ENCODE measurements at regions not wholly inside any gene's neighbourhood (a gene's known extent, or its start where the extent isn't known, plus 50 kb on each side); places are given as distances from the start of the nearest gene placed in this dataset.

DNA sequence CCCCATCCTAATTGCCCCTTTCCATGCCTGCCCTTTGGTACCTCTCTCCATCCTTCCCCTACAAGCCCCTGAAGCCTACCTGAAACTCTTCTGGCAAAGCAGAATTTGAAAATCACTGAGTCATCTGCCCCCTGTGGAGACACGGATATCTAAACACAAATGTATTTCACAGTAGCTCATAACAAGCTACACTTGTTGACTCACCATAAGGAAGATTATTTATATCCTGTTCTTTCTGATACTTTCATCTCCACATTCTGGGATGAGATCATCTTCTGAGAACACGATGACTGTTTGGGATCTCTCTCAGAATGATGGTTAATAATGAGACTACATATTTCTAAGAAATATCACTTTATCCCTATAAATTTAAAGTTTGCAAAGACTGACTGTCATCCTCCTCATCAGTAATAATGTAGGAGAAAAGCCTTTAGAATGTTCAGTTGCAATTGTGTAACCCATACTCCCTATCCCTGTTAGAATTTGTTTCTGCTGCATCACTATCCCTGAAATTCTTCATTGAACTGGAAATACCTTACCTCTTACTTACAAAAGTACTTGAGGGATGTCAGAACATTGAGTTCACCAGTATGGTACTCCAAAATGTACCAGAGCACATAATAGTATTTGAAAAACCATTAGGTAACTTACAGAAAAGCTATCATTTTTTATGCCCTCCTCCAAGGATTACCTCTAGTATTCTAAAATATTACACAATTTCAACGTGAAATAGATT lies 116.1 kb upstream of the IL12A start:
- TF ChIP-seq, protein P1, sequence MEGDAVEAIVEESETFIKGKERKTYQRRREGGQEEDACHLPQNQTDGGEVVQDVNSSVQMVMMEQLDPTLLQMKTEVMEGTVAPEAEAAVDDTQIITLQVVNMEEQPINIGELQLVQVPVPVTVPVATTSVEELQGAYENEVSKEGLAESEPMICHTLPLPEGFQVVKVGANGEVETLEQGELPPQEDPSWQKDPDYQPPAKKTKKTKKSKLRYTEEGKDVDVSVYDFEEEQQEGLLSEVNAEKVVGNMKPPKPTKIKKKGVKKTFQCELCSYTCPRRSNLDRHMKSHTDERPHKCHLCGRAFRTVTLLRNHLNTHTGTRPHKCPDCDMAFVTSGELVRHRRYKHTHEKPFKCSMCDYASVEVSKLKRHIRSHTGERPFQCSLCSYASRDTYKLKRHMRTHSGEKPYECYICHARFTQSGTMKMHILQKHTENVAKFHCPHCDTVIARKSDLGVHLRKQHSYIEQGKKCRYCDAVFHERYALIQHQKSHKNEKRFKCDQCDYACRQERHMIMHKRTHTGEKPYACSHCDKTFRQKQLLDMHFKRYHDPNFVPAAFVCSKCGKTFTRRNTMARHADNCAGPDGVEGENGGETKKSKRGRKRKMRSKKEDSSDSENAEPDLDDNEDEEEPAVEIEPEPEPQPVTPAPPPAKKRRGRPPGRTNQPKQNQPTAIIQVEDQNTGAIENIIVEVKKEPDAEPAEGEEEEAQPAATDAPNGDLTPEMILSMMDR (IDR thresholded peaks at IDR 0.05; ENCODE audit: low read length) = 0 out of 2 replicates have a peak, but pooled peaks have one; percentile 26
- no peak for TF ChIP-seq EZH2 (optimal IDR thresholded peaks at IDR 0.05; ENCODE audit: low read depth, low read length)

Data from MM.1S (cell line).